ENCODE measurements at regions not wholly inside any gene's neighbourhood (a gene's known extent, or its start where the extent isn't known, plus 50 kb on each side); places are given as distances from the start of the nearest gene placed in this dataset.

- DNase-seq (ENCODE audit: low read depth): no peak
Measured at GRCh38 chr7:130927062-130927461, 193.1 kb upstream of the KLF14 start.

GRCh38 chr7:130927564-130927963 lies 193.6 kb upstream of the KLF14 start:
- no peak for DNase-seq (ENCODE audit: low read depth)

GRCh38 chr7:130929896-130930659 lies 196.1 kb upstream of the KLF14 start:
- DNase-seq (ENCODE audit: low read depth): no peak

- DNase-seq (ENCODE audit: low read depth): no peak
Measured at GRCh38 chr7:130930681-130931080, 196.7 kb upstream of the KLF14 start.

- DNase-seq (ENCODE audit: low read depth): no peak
Measured at GRCh38 chr7:130931423-130931822, 197.4 kb upstream of the KLF14 start.

- DNase-seq (ENCODE audit: low read depth): no peak
Measured at GRCh38 chr7:130932088-130932487, 198.1 kb upstream of the KLF14 start.

- DNase-seq (ENCODE audit: low read depth): no peak
Measured at GRCh38 chr7:130932667-130933432, 198.8 kb upstream of the KLF14 start.

- DNase-seq (ENCODE audit: low read depth): no peak
Measured at GRCh38 chr7:130933919-130934318, 199.9 kb upstream of the KLF14 start.

GRCh38 chr7:130935564-130936157 lies 201.7 kb upstream of the KLF14 start:
- no peak for DNase-seq (ENCODE audit: low read depth)

GRCh38 chr7:130936202-130936931 lies 202.4 kb upstream of the KLF14 start:
- DNase-seq (ENCODE audit: low read depth): no peak

- DNase-seq (ENCODE audit: low read depth): no peak
Measured at GRCh38 chr7:130937016-130937415, 203.0 kb upstream of the KLF14 start.

GRCh38 chr7:130937830-130938229 lies 203.8 kb upstream of the KLF14 start:
- no peak for DNase-seq (ENCODE audit: low read depth)

- DNase-seq (ENCODE audit: low read depth): no peak
Measured at GRCh38 chr7:130938661-130939060, 204.7 kb upstream of the KLF14 start.

GRCh38 chr7:130939321-130940095 lies 205.5 kb upstream of the KLF14 start:
- DNase-seq (ENCODE audit: low read depth): peak; percentile 65

- DNase-seq (ENCODE audit: low read depth): no peak
Measured at GRCh38 chr7:130940326-130940725, 206.3 kb upstream of the KLF14 start.

GRCh38 chr7:130940907-130941306 lies 206.9 kb upstream of the KLF14 start:
- DNase-seq (ENCODE audit: low read depth): peak; percentile 47

- DNase-seq (ENCODE audit: low read depth): peak; percentile 91
Measured at GRCh38 chr7:130941322-130942210, 207.6 kb upstream of the KLF14 start.

GRCh38 chr7:130942211-130942964 lies 208.4 kb upstream of the KLF14 start:
- DNase-seq (ENCODE audit: low read depth): peak; percentile 88

- peak; percentile 84 for DNase-seq (ENCODE audit: low read depth)
Measured at GRCh38 chr7:130943336-130943901, 209.4 kb upstream of the KLF14 start.

All from M059J (cell line).